ENCODE measurements at regions not wholly inside any gene's neighbourhood (a gene's known extent, or its start where the extent isn't known, plus 50 kb on each side); places are given as distances from the start of the nearest gene placed in this dataset.
"Not testable (repeated sequence)": the region's sequence is repeated elsewhere in the genome, so short reads cannot be mapped to it uniquely, and the experiment has no call there.

- ChIA-PET CTCF (no interaction called here), POLR2A (no interaction called here)
- no peak for DNase-seq (ENCODE audit: low read depth, low spot score)
- no peak for TF ChIP-seq CTCF (IDR thresholded peaks at IDR 0.05; ENCODE audit: low read depth, low read length)
- Histone ChIP-seq H3K27ac (ENCODE audit: low read depth, low read length) (no peak overlapping the region), H3K27me3 (ENCODE audit: control insufficient read depth, insufficient read depth, low read length) (no peaks in the 10 kb centered on the region), H3K4me3 (ENCODE audit: low read depth, low read length) (no peak overlapping the region), H3K9me3 (ENCODE audit: control insufficient read depth, insufficient read depth, low read length) (peaks cover 37% of the 10 kb centered on the region)
Measured at GRCh38 chr9:65437724-65438123, 152.7 kb upstream of the FOXD4L5 start.

GRCh38 chr9:65435464-65435863, 150.5 kb upstream of the FOXD4L5 start:
- no peaks in the 10 kb centered on the region for H3K27me3 ChIP-seq (ENCODE audit: control insufficient read depth, insufficient read depth, low read length)
- no peak for DNase-seq (ENCODE audit: low read depth, low spot score)
- CTCF ChIA-PET, result no interaction called here
- no peak for TF ChIP-seq CTCF (IDR thresholded peaks at IDR 0.05; ENCODE audit: low read depth, low read length)
- POLR2A ChIA-PET, result no interaction called here
- H3K9me3 ChIP-seq (ENCODE audit: control insufficient read depth, insufficient read depth, low read length), result peaks cover 58% of the 10 kb centered on the region
- no peak overlapping the region for H3K27ac ChIP-seq (ENCODE audit: low read depth, low read length)
- H3K4me3 ChIP-seq (ENCODE audit: low read depth, low read length), result no peak overlapping the region

- no peaks in the 10 kb centered on the region for H3K27me3 ChIP-seq (ENCODE audit: control insufficient read depth, insufficient read depth, low read length)
- peaks cover 79% of the 10 kb centered on the region for H3K9me3 ChIP-seq (ENCODE audit: control insufficient read depth, insufficient read depth, low read length)
- no peak overlapping the region for H3K4me3 ChIP-seq (ENCODE audit: low read depth, low read length)
- no peak for TF ChIP-seq CTCF (IDR thresholded peaks at IDR 0.05; ENCODE audit: low read depth, low read length)
- ChIA-PET CTCF (no interaction called here), POLR2A (no interaction called here)
- H3K27ac ChIP-seq (ENCODE audit: low read depth, low read length), result no peak overlapping the region
- DNase-seq (ENCODE audit: low read depth, low spot score), result no peak
Measured at GRCh38 chr9:65432722-65433323, 147.8 kb upstream of the FOXD4L5 start.

GRCh38 chr9:65432051-65432450, 147.0 kb upstream of the FOXD4L5 start:
- ChIA-PET CTCF (no interaction called here), POLR2A (no interaction called here)
- Histone ChIP-seq H3K27me3 (ENCODE audit: control insufficient read depth, insufficient read depth, low read length) (no peaks in the 10 kb centered on the region), H3K27ac (ENCODE audit: low read depth, low read length) (no peak overlapping the region), H3K9me3 (ENCODE audit: control insufficient read depth, insufficient read depth, low read length) (peaks cover 83% of the 10 kb centered on the region), H3K4me3 (ENCODE audit: low read depth, low read length) (no peak overlapping the region)
- TF ChIP-seq CTCF (IDR thresholded peaks at IDR 0.05; ENCODE audit: low read depth, low read length), result no peak
- DNase-seq (ENCODE audit: low read depth, low spot score), result no peak

GRCh38 chr9:65430221-65430620, 145.2 kb upstream of the FOXD4L5 start:
- no peak for DNase-seq (ENCODE audit: low read depth, low spot score)
- ChIA-PET CTCF (no interaction called here), POLR2A (no interaction called here)
- TF ChIP-seq CTCF (IDR thresholded peaks at IDR 0.05; ENCODE audit: low read depth, low read length), result no peak
- H3K9me3 ChIP-seq (ENCODE audit: control insufficient read depth, insufficient read depth, low read length), result peaks cover 85% of the 10 kb centered on the region
- no peak overlapping the region for H3K27ac ChIP-seq (ENCODE audit: low read depth, low read length)
- H3K27me3 ChIP-seq (ENCODE audit: control insufficient read depth, insufficient read depth, low read length), result no peaks in the 10 kb centered on the region
- no peak overlapping the region for H3K4me3 ChIP-seq (ENCODE audit: low read depth, low read length)

- H3K9me3 ChIP-seq (ENCODE audit: control insufficient read depth, insufficient read depth, low read length), result peaks cover 86% of the 10 kb centered on the region
- DNase-seq (ENCODE audit: low read depth, low spot score); H3K27ac ChIP-seq (ENCODE audit: low read depth, low read length); POLR2A ChIA-PET; H3K4me3 ChIP-seq (ENCODE audit: low read depth, low read length); H3K27me3 ChIP-seq (ENCODE audit: control insufficient read depth, insufficient read depth, low read length); CTCF ChIA-PET: not testable (repeated sequence)
Measured at GRCh38 chr9:65427361-65427760, 142.4 kb upstream of the FOXD4L5 start.

GRCh38 chr9:65426813-65427212, 141.8 kb upstream of the FOXD4L5 start:
- POLR2A ChIA-PET; H3K4me3 ChIP-seq (ENCODE audit: low read depth, low read length); H3K27me3 ChIP-seq (ENCODE audit: control insufficient read depth, insufficient read depth, low read length); H3K27ac ChIP-seq (ENCODE audit: low read depth, low read length); DNase-seq (ENCODE audit: low read depth, low spot score); CTCF ChIA-PET: not testable (repeated sequence)
- peaks cover 81% of the 10 kb centered on the region for H3K9me3 ChIP-seq (ENCODE audit: control insufficient read depth, insufficient read depth, low read length)

Measured in AG04450 (cell line).